ENCODE measurements at regions not wholly inside any gene's neighbourhood (a gene's known extent, or its start where the extent isn't known, plus 50 kb on each side); places are given as distances from the start of the nearest gene placed in this dataset.

GRCh38 chr18:38963943-38964660 is 1398.5 kb upstream of the CELF4 start:
- no peak for DNase-seq (ENCODE audit: low read depth)

- DNase-seq (ENCODE audit: low read depth) = no peak
Observed at GRCh38 chr18:38961880-38962279, 1396.3 kb upstream of the CELF4 start.

- DNase-seq (ENCODE audit: low read depth) = no peak
Observed at GRCh38 chr18:38957736-38958135, 1392.1 kb upstream of the CELF4 start.

DNA sequence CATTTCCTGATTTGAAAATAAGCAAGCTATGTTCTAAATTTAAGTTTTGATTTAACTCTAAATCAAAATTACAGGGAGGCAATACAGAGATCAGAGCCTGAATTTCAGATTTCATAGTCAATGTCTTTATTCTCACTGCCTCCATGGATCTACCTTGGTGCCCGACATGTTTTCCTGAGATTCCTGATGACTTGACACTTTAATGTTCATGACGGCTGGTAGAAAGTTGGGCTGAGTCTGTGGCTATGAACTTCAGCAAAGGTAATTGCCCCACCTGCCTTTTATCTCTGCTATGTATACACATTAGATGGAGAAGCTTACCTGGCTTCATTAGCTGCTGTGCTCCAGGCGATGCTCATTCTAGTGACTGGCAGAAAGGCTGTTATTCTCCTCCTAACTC is 1390.5 kb upstream of the CELF4 start:
- no peak for DNase-seq (ENCODE audit: low read depth)

- no peak for DNase-seq (ENCODE audit: low read depth)
Observed at GRCh38 chr18:38951633-38952032, 1386.0 kb upstream of the CELF4 start.

- DNase-seq (ENCODE audit: low read depth) = no peak
Observed at GRCh38 chr18:38948436-38948835, 1382.8 kb upstream of the CELF4 start.

GRCh38 chr18:38944446-38945024 is 1378.9 kb upstream of the CELF4 start:
- DNase-seq (ENCODE audit: low read depth) = no peak

DNA sequence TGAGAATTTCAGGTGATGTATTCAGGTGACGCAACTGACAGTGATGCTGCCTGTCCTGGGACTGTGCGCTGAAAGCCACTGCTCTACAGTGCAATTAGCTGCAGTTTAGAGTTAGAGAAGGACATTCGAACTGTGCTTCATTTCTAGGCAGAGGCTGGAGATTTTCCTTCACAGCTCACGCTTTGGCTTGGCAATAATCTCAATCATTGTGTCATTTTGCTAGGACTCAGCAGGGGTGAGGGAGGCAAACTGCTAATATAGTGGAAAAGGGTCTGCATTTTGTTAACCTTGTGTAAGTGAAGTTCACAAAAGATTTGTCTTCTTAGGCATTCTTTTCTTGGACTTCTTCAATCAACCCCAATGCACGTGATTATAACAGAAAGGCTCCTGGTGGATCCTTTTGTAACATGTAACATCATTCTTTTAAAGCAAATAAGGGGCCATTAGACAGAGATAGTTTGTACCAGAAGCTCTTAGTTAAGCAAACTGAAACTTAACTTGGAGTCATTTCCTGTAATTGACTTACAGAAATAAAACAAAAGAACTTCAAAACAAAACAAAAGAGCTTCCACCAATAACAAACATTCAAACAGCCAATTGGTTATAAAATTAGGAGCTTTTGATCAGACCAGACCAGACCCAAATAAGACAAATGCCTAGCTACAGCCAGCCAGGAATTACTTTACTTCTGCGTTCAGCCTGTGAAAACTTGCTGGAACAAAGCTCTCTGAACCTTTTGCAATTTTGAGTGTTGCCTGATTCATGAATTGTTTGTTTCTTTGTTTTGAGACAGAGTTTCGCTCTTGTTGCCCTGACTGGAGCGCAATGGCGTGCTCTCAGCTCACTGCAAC is 1376.3 kb upstream of the CELF4 start:
- no peak for DNase-seq (ENCODE audit: low read depth)

- peak; percentile 19 for DNase-seq (ENCODE audit: low read depth)
Observed at GRCh38 chr18:38940863-38941531, 1375.4 kb upstream of the CELF4 start.

DNA sequence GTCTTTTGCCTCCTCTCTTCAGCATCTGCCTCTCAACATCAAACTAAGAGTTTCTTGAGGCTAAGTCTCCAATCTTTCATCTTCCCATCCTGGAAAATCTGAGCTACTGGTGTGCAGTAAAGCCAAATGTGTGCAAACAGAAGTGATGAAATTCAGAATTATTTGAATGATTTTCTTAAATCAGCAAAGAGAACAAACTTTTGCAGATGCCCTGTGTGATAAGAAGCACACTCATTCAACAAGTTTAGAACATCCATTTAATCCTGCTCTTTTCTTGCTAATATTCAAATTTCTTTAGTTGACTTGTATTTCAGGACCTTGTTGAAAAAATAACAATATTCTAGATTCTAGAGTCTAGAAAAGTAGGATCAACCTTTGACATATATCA is 1374.9 kb upstream of the CELF4 start:
- no peak for DNase-seq (ENCODE audit: low read depth)

GRCh38 chr18:38933910-38934510 is 1368.4 kb upstream of the CELF4 start:
- no peak for DNase-seq (ENCODE audit: low read depth)

- no peak for DNase-seq (ENCODE audit: low read depth)
Observed at GRCh38 chr18:38933322-38933721, 1367.7 kb upstream of the CELF4 start.

DNA sequence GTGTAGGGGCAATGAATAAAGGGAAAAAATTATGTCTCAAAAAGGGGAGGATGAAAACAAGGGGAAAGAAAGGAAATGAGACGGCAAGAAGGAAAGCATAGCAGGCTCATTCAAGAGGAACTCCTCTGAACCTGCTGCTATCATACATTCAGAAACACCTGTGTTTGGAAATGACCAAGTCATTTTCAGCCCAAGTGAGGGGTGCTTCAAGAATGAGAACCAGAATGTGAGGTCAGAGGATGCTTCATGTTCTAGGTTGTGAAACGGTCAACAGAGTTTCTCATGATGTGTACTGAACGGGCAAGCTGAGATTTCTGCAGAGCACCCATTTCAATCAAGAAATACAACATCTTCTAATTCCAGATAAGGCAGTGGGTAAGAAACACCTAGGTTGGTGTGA is 1367.2 kb upstream of the CELF4 start:
- no peak for DNase-seq (ENCODE audit: low read depth)

- DNase-seq (ENCODE audit: low read depth) = no peak
Observed at GRCh38 chr18:38931754-38932050, 1366.1 kb upstream of the CELF4 start.

GRCh38 chr18:38930881-38931753 is 1365.5 kb upstream of the CELF4 start:
- DNase-seq (ENCODE audit: low read depth) = no peak

GRCh38 chr18:38923540-38923939 is 1357.9 kb upstream of the CELF4 start:
- DNase-seq (ENCODE audit: low read depth) = no peak

GRCh38 chr18:38923126-38923525 is 1357.5 kb upstream of the CELF4 start:
- no peak for DNase-seq (ENCODE audit: low read depth)

GRCh38 chr18:38909972-38910371 is 1344.4 kb upstream of the CELF4 start:
- DNase-seq (ENCODE audit: low read depth) = no peak

DNA sequence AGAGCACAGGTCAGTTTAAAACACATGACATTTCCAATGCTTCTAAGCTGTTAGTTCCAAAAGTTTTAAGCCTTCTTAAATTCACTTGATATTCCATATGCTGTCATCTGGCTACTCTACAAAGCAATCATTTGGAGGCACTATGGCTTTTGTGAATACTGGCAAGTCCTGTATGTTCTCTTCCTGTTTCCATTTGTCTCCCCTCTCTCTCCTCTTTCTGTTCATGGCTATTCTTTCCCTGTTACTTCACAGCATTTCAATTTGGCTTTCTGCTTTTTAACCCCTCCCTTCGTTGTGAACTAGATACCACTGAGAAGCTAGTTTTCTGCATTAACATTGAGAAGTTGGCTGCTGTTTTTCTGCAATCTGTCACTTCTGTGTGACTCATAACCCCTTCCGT is 1337.2 kb upstream of the CELF4 start:
- DNase-seq (ENCODE audit: low read depth) = no peak

DNA sequence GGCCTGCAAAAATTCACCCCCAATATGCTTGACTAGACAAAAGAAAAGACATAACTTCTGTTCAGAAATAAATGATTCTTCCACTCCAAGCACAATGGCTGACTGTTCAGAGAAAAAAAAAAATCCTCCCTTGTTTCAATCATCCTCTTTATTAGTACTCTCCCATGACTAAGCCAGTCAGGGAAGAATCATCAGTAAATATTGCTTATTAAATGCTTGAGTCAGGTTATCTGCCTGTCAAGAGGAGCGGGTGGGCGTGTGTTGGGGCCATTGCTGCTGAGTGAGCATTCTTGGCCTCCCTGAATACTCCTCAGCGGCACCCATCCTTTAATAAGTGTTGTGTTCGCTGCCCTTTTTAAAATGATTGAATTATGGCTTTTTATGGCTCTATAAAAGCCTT is 1334.8 kb upstream of the CELF4 start:
- DNase-seq (ENCODE audit: low read depth) = no peak

- no peak for DNase-seq (ENCODE audit: low read depth)
Observed at GRCh38 chr18:38900031-38900430, 1334.4 kb upstream of the CELF4 start.
